ENCODE measurements at regions not wholly inside any gene's neighbourhood (a gene's known extent, or its start where the extent isn't known, plus 50 kb on each side); places are given as distances from the start of the nearest gene placed in this dataset.

GRCh38 chr15:98152156-98152555 is 191.7 kb downstream of the ARRDC4 start:
- TF ChIP-seq CTCF (IDR thresholded peaks at IDR 0.05; ENCODE audit: low read depth, low read length) = no peak
- TF ChIP-seq, protein P1, sequence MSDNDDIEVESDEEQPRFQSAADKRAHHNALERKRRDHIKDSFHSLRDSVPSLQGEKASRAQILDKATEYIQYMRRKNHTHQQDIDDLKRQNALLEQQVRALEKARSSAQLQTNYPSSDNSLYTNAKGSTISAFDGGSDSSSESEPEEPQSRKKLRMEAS (IDR thresholded peaks at IDR 0.05; ENCODE audit: low read depth, low read length) = no peak
- no peak for TF ChIP-seq POLR2A (IDR thresholded peaks at IDR 0.05; ENCODE audit: extremely low read depth, insufficient read length)
- TF ChIP-seq MYC (IDR thresholded peaks at IDR 0.05; ENCODE audit: low read depth, low read length) = no peak

All from NB4 (cell line).